Parathyroid adenoma (tissue), 2 donors: ENCODE measurements at regions not wholly inside any gene's neighbourhood (a gene's known extent, or its start where the extent isn't known, plus 50 kb on each side); places are given as distances from the start of the nearest gene placed in this dataset.
"Not testable (repeated sequence)": the region's sequence is repeated elsewhere in the genome, so short reads cannot be mapped to it uniquely, and the experiment has no call there.

Source experiments
- H2AFZ ChIP-seq: fragments of 300-600 bp; sonication (generic); one replicate; pipeline ENCODE4 v1.7.0; 2017; ENCODE audit warnings: antibody characterized with exemption, mild to moderate bottlenecking
- H3K27ac ChIP-seq: fragments of 300-600 bp; sonication (generic); one replicate; pipeline ENCODE4 v1.7.0; 2017
- H3K27me3 ChIP-seq: fragments of 300-600 bp; sonication (generic); one replicate; pipeline ENCODE4 v1.7.0; 2017; ENCODE audit warnings: low read length; ENCODE audit not compliant: control insufficient read depth, insufficient read depth
- H3K36me3 ChIP-seq: fragments of 300-600 bp; sonication (generic); one replicate; pipeline ENCODE4 v1.7.0; 2017; ENCODE audit warnings: low read length; ENCODE audit not compliant: control insufficient read depth, insufficient read depth
- H3K4me1 ChIP-seq: fragments of 300-600 bp; sonication (generic); one replicate; pipeline ENCODE4 v1.7.0; 2017; ENCODE audit warnings: control low read depth
- H3K4me2 ChIP-seq: fragments of 300-600 bp; sonication (generic); one replicate; pipeline ENCODE4 v1.7.0; 2017; ENCODE audit warnings: low read length
- H3K4me3 ChIP-seq: fragments of 300-600 bp; sonication (generic); one replicate; pipeline ENCODE4 v1.7.0; 2017; ENCODE audit warnings: low read depth, low read length
- H3K79me2 ChIP-seq: fragments of 300-600 bp; sonication (generic); one replicate; pipeline ENCODE4 v1.7.0; 2017; ENCODE audit warnings: control low read depth
- H3K9ac ChIP-seq: fragments of 300-600 bp; sonication (generic); one replicate; pipeline ENCODE4 v1.7.0; 2017; ENCODE audit warnings: mild to moderate bottlenecking
- H3K9me3 ChIP-seq: fragments of 300-600 bp; sonication (generic); one replicate; pipeline ENCODE4 v1.7.0; 2017; ENCODE audit warnings: low read length; ENCODE audit not compliant: control insufficient read depth
- TF ChIP-seq, protein P1 (sequence below): fragments of 300-600 bp; sonication (generic); IDR thresholded peaks from one replicate; pipeline ENCODE4 v1.7.0; 2017; ENCODE audit warnings: antibody characterized with exemption, mild to moderate bottlenecking
- donor health status: primary hyperparathyroidism.

GRCh38 chr5:67983251-67984110 is 232.1 kb upstream of the PIK3R1 start:
- Histone ChIP-seq H3K9ac (no peak overlapping the region), H3K79me2 (no peaks in the 10 kb centered on the region), H3K9me3 (no peaks in the 10 kb centered on the region), H2AFZ (no peak overlapping the region), H3K4me2 (no peak overlapping the region), H3K27me3 (no peaks in the 10 kb centered on the region), H3K36me3 (no peaks in the 10 kb centered on the region), H3K4me1 (no peaks in the 10 kb centered on the region), H3K4me3 (no peak overlapping the region), H3K27ac (no peak overlapping the region)
- TF ChIP-seq, protein P1, sequence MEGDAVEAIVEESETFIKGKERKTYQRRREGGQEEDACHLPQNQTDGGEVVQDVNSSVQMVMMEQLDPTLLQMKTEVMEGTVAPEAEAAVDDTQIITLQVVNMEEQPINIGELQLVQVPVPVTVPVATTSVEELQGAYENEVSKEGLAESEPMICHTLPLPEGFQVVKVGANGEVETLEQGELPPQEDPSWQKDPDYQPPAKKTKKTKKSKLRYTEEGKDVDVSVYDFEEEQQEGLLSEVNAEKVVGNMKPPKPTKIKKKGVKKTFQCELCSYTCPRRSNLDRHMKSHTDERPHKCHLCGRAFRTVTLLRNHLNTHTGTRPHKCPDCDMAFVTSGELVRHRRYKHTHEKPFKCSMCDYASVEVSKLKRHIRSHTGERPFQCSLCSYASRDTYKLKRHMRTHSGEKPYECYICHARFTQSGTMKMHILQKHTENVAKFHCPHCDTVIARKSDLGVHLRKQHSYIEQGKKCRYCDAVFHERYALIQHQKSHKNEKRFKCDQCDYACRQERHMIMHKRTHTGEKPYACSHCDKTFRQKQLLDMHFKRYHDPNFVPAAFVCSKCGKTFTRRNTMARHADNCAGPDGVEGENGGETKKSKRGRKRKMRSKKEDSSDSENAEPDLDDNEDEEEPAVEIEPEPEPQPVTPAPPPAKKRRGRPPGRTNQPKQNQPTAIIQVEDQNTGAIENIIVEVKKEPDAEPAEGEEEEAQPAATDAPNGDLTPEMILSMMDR: no peak

DNA sequence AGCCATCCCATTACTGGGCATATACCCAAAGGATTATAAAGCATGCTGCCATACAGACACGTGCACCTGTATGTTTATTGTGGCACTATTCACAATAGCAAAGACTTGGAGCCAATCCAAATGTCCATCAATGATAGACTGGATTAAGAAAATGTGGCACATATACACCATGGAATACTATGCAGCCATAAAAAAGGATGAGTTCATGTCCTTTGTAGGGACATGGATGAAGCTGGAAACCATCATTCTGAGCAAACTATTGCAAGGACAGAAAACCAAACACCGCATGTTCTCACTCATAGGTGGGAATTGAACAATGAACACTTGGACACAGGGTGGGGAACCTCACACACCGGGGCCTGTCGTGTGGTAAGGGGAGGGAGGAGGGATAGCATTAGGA is 233.4 kb upstream of the PIK3R1 start:
- H3K9ac ChIP-seq, H3K4me1 ChIP-seq, H3K27ac ChIP-seq, H3K9me3 ChIP-seq, H3K4me2 ChIP-seq, H3K27me3 ChIP-seq, H3K36me3 ChIP-seq, H3K4me3 ChIP-seq, H3K79me2 ChIP-seq, H2AFZ ChIP-seq: not testable (repeated sequence)

DNA sequence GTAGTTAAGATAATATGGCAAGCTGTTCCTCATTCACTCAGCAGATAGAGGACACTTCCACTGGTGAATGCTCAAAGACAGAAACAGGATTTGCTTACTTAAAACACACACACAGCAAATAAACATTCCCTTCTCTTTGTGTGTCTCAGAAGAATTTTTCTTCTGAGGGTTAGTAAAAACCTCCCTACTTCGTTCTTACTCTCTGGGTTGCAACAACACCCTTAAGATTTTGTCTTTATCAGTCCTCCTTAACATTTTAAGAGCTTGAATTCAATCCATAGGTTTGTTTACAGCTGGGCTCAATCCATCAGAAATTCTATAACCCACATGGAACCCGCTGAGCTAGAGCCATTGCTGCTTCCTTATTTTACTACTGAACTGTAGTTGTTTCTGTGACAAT is 237.4 kb upstream of the PIK3R1 start:
- Histone ChIP-seq H3K27me3 (no peaks in the 10 kb centered on the region), H2AFZ (peak overlapping the region; percentile 34), H3K4me2 (no peak overlapping the region), H3K36me3 (no peaks in the 10 kb centered on the region), H3K4me3 (no peak overlapping the region), H3K9me3 (no peaks in the 10 kb centered on the region), H3K4me1 (no peaks in the 10 kb centered on the region), H3K79me2 (no peaks in the 10 kb centered on the region), H3K9ac (no peak overlapping the region), H3K27ac (no peak overlapping the region)
- TF ChIP-seq, protein P1: no peak

- H3K4me1 ChIP-seq: no peaks in the 10 kb centered on the region
- H3K4me2 ChIP-seq: no peak overlapping the region
- no peak overlapping the region for H2AFZ ChIP-seq
- H3K9ac ChIP-seq: no peak overlapping the region
- H3K36me3 ChIP-seq: no peaks in the 10 kb centered on the region
- H3K4me3 ChIP-seq: no peak overlapping the region
- TF ChIP-seq, protein P1: no peak
- H3K27ac ChIP-seq: peak overlapping the region; percentile 3
- H3K9me3 ChIP-seq: no peaks in the 10 kb centered on the region
- no peaks in the 10 kb centered on the region for H3K27me3 ChIP-seq
- no peaks in the 10 kb centered on the region for H3K79me2 ChIP-seq
Measured at GRCh38 chr5:67976891-67977601, 238.5 kb upstream of the PIK3R1 start.

GRCh38 chr5:67976181-67976580 is 239.4 kb upstream of the PIK3R1 start:
- no peak overlapping the region for H3K27ac ChIP-seq
- H2AFZ ChIP-seq: no peak overlapping the region
- no peak overlapping the region for H3K9ac ChIP-seq
- no peak overlapping the region for H3K4me3 ChIP-seq
- H3K4me2 ChIP-seq: no peak overlapping the region
- no peaks in the 10 kb centered on the region for H3K79me2 ChIP-seq
- TF ChIP-seq, protein P1: no peak
- H3K4me1 ChIP-seq: peaks cover 7% of the 10 kb centered on the region
- no peaks in the 10 kb centered on the region for H3K36me3 ChIP-seq
- no peaks in the 10 kb centered on the region for H3K27me3 ChIP-seq
- no peaks in the 10 kb centered on the region for H3K9me3 ChIP-seq
